Panc1 (cell line): ENCODE measurements at regions not wholly inside any gene's neighbourhood (a gene's known extent, or its start where the extent isn't known, plus 50 kb on each side); places are given as distances from the start of the nearest gene placed in this dataset.

Experiments used
- ATAC-seq: fragments of 200-7000 bp; cut with Tn5 transposase; 2 replicates; pipeline ENCODE4 v1.9.1; 2020; ENCODE audit warnings: mild to moderate bottlenecking, moderate library complexity
- BruUV-seq: library from RNA; stranded (reverse); fragments of 400-500 nt; replicated peaks from 2 replicates; lab custom pipeline; 2021; lab: Mats Ljungman, UMichigan
- CTCF ChIA-PET: fragments of 300-600 bp; sonication (Branson Sonifier 250); formaldehyde crosslinking; loops from one replicate; lab custom pipeline; 2022; ENCODE audit warnings: antibody characterized with exemption; lab: Charles Lee
- POLR2A ChIA-PET: fragments of 300-600 bp; sonication (Branson Sonifier 250); formaldehyde crosslinking; loops from one replicate; lab custom pipeline; 2022; ENCODE audit warnings: antibody characterized with exemption; lab: Charles Lee
- DNase-seq: peaks from one replicate; pipeline ENCODE4 v3.0.0-alpha.2; 2010; ENCODE audit warnings: low read depth, low spot score
- H3K27ac ChIP-seq: 2 replicates; pipeline ENCODE4 v1.5.1; 2011; ENCODE audit warnings: mild to moderate bottlenecking, low read length, inconsistent platforms
- H3K27me3 ChIP-seq: fragments of 200-500 bp; sonication (Bioruptor generic); 2 replicates; pipeline ENCODE4 v1.6.0; 2014; ENCODE audit warnings: low read length, inconsistent platforms; ENCODE audit not compliant: control insufficient read depth, insufficient read depth
- H3K36me3 ChIP-seq: fragments of 200-500 bp; sonication (Bioruptor generic); 2 replicates; pipeline ENCODE4 v1.5.1; 2014; ENCODE audit warnings: inconsistent platforms, mild to moderate bottlenecking, low read length, moderate library complexity; ENCODE audit not compliant: control insufficient read depth, insufficient read depth
- H3K4me1 ChIP-seq: 2 replicates; pipeline ENCODE4 v1.5.1; 2011; ENCODE audit warnings: inconsistent platforms, mild to moderate bottlenecking, low read length, moderate library complexity; ENCODE audit not compliant: control insufficient read depth, insufficient read depth
- H3K4me3 ChIP-seq, 2 experiments: 2 replicates each; pipeline ENCODE4 v1.5.1; 2011 to 2012; ENCODE audit warnings: low read depth in 2 of 2, low read length in 2 of 2, mild to moderate bottlenecking in 2 of 2, inconsistent platforms in 1 of 2, moderate library complexity in 1 of 2
- H3K9me3 ChIP-seq: fragments of 200-500 bp; sonication (Bioruptor generic); 2 replicates; pipeline ENCODE4 v1.5.1; 2014; ENCODE audit warnings: low read depth, mild to moderate bottlenecking, inconsistent platforms, low read length, moderate library complexity; ENCODE audit not compliant: control insufficient read depth, insufficient read depth
- CTCF ChIP-seq: fragments of 450-650 bp; IDR thresholded peaks from 2 replicates; pipeline ENCODE4 v1.5.1; 2017; ENCODE audit warnings: mild to moderate bottlenecking
- POLR2AphosphoS5 ChIP-seq: IDR thresholded peaks from 2 replicates; pipeline ENCODE4 v1.6.1; 2012; ENCODE audit warnings: mild to moderate bottlenecking, low read depth, low read length, moderate library complexity
- REST ChIP-seq, 2 experiments: IDR thresholded peaks; 2 replicates each; pipeline ENCODE4 v1.6.1; 2011 to 2012; ENCODE audit warnings: low read depth in 2 of 2, control low read depth in 1 of 2, low read length in 1 of 2, mild to moderate bottlenecking in 1 of 2, moderate library complexity in 1 of 2; ENCODE audit not compliant: insufficient read depth in 1 of 2
- SIN3A ChIP-seq: IDR thresholded peaks from 2 replicates; pipeline ENCODE4 v1.6.1; 2012; ENCODE audit warnings: low read depth, mild to moderate bottlenecking, low read length, moderate library complexity, borderline replicate concordance; ENCODE audit not compliant: insufficient read depth
- TCF7L2 ChIP-seq: IDR thresholded peaks from 2 replicates; pipeline ENCODE4 v1.6.1; 2011; ENCODE audit warnings: mild to moderate bottlenecking, low read depth, low read length, inconsistent platforms
- in situ Hi-C: cut with HindIII; loops from 2 replicates; pipeline ENCODE4 v1.10.0; 2016; ENCODE audit warnings: low sequenced_read_pairs, low pct_unique_long_range_greater_than_20kb
- intact Hi-C: fragments of 100-400 bp; cut with micrococcal nuclease; formaldehyde crosslinking; loops from one replicate; pipeline ENCODE4 v1.10.0; 2022; ENCODE audit not compliant: unreplicated experiment

GRCh38 chr5:6026766-6027406 is 351.5 kb downstream of the MED10 start:
- intact Hi-C loops = no loop called here

GRCh38 chr5:6019612-6020011 is 358.7 kb downstream of the MED10 start:
- no peaks in the 10 kb centered on the region for H3K27me3 ChIP-seq
- no peak overlapping the region for H3K4me3 ChIP-seq
- ATAC-seq = no peak
- no TSS peak for BruUV-seq
- H3K4me1 ChIP-seq = no peaks in the 10 kb centered on the region
- H3K36me3 ChIP-seq = no peaks in the 10 kb centered on the region
- CTCF ChIA-PET = no interaction called here
- intact Hi-C loops (no loop called here), in situ Hi-C loops (no loop called here)
- POLR2A ChIA-PET = no interaction called here
- no peak for DNase-seq
- no peak overlapping the region for H3K27ac ChIP-seq
- TF ChIP-seq CTCF (no peak), TCF7L2 (no peak), REST (IDR thresholded peaks at IDR 0.05; ENCODE audit: insufficient read depth in 1 of 2, low read depth in 2 of 2, low read length in 1 of 2) (no peak), SIN3A (no peak), POLR2AphosphoS5 (no peak)
- H3K9me3 ChIP-seq = no peaks in the 10 kb centered on the region

More at GRCh38 chr5:6026766-6027406, 351.5 kb downstream of the MED10 start:
- POLR2A ChIA-PET = no interaction called here
- Histone ChIP-seq H3K27me3 (no peaks in the 10 kb centered on the region), H3K36me3 (no peaks in the 10 kb centered on the region), H3K4me1 (no peaks in the 10 kb centered on the region), H3K4me3 (no peak overlapping the region), H3K9me3 (no peaks in the 10 kb centered on the region), H3K27ac (no peak overlapping the region)
- no peak for DNase-seq
- in situ Hi-C loops = no loop called here
- no TSS peak for BruUV-seq
- no peak for ATAC-seq
- TF ChIP-seq SIN3A (no peak), REST (IDR thresholded peaks at IDR 0.05; ENCODE audit: insufficient read depth in 1 of 2, low read depth in 2 of 2, low read length in 1 of 2) (no peak), TCF7L2 (no peak), POLR2AphosphoS5 (no peak), CTCF (no peak)
- CTCF ChIA-PET = no interaction called here
